WTC11 (cell line): ENCODE measurements at regions not wholly inside any gene's neighbourhood (a gene's known extent, or its start where the extent isn't known, plus 50 kb on each side); places are given as distances from the start of the nearest gene placed in this dataset.

Experiments used
- ATAC-seq: fragments of 200-7000 bp; cut with Tn5 transposase; 2 replicates; pipeline ENCODE4 v1.10.0; 2021; ENCODE audit warnings: mild to moderate bottlenecking, moderate library complexity
- CTCF ChIA-PET: fragments of 300-600 bp; sonication (Branson Sonifier 250); formaldehyde crosslinking; loops from one replicate; lab custom pipeline; 2021; ENCODE audit warnings: antibody characterized with exemption; lab: Charles Lee
- POLR2A ChIA-PET: fragments of 350-600 bp; sonication (Branson Sonifier 250); formaldehyde crosslinking; loops from one replicate; lab custom pipeline; 2021; ENCODE audit warnings: antibody characterized with exemption; lab: Charles Lee
- DNase-seq: peaks from one replicate; pipeline ENCODE4 v3.0.0; 2021; ENCODE audit warnings: low spot score
- H3K27ac Mint-ChIP-seq: 2 replicates; pipeline ENCODE4 v1.8.0; 2021; ENCODE audit warnings: mixed read lengths
- H3K27me3 Mint-ChIP-seq: 2 replicates; pipeline ENCODE4 v1.8.0; 2021; ENCODE audit warnings: low read depth, mild to moderate bottlenecking, moderate library complexity, mixed read lengths
- H3K36me3 Mint-ChIP-seq: 2 replicates; pipeline ENCODE4 v1.8.0; 2021; ENCODE audit warnings: mixed read lengths
- H3K4me1 Mint-ChIP-seq: 2 replicates; pipeline ENCODE4 v1.8.0; 2022; ENCODE audit warnings: mixed read lengths
- H3K4me3 Mint-ChIP-seq: 2 replicates; pipeline ENCODE4 v1.8.0; 2021; ENCODE audit warnings: mild to moderate bottlenecking, moderate library complexity, mixed read lengths
- H3K9me3 Mint-ChIP-seq: 2 replicates; pipeline ENCODE4 v1.8.0; 2021; ENCODE audit warnings: mixed read lengths
- AFF4 ChIP-seq: sonication (generic); formaldehyde crosslinking; IDR thresholded peaks from 2 replicates; pipeline ENCODE4 v1.8.1; 2023; ENCODE audit warnings: mild to moderate bottlenecking, missing genetic modification reagents, borderline replicate concordance
- ARID4B ChIP-seq: sonication (generic); formaldehyde crosslinking; IDR thresholded peaks from 2 replicates; pipeline ENCODE4 v1.8.0; 2023; ENCODE audit warnings: missing genetic modification reagents, mild to moderate bottlenecking, borderline replicate concordance
- ATF1 ChIP-seq: sonication (generic); formaldehyde crosslinking; IDR thresholded peaks from 2 replicates; pipeline ENCODE4 v1.8.1; 2023; ENCODE audit warnings: mild to moderate bottlenecking, moderate library complexity, missing genetic modification reagents
- ATF6 ChIP-seq: sonication (generic); formaldehyde crosslinking; IDR thresholded peaks from 2 replicates; pipeline ENCODE4 v1.8.1; 2023; ENCODE audit warnings: mild to moderate bottlenecking, missing genetic modification reagents
- CBFB ChIP-seq: sonication (generic); formaldehyde crosslinking; IDR thresholded peaks from 2 replicates; pipeline ENCODE4 v1.8.1; 2022; ENCODE audit warnings: mild to moderate bottlenecking, low read depth, missing genetic modification reagents
- ELF4 ChIP-seq: sonication (generic); formaldehyde crosslinking; IDR thresholded peaks from 2 replicates; pipeline ENCODE4 v1.8.1; 2022; ENCODE audit warnings: low read depth, mild to moderate bottlenecking, moderate library complexity, missing genetic modification reagents
- EMX1 ChIP-seq: fragments of 250-450 bp; sonication (Bioruptor Pico); IDR thresholded peaks from 2 replicates; pipeline ENCODE4 v1.8.0; 2021; ENCODE audit warnings: mild to moderate bottlenecking
- ERG ChIP-seq: fragments of 250-450 bp; sonication (Bioruptor Pico); IDR thresholded peaks from 2 replicates; pipeline ENCODE4 v1.8.0; 2021; ENCODE audit warnings: mild to moderate bottlenecking
- FOXJ3 ChIP-seq: sonication (generic); formaldehyde crosslinking; IDR thresholded peaks from 2 replicates; pipeline ENCODE4 v1.9.0; 2021; ENCODE audit warnings: missing genetic modification reagents, mild to moderate bottlenecking, borderline replicate concordance
- JUN ChIP-seq: sonication (generic); formaldehyde crosslinking; IDR thresholded peaks from 2 replicates; pipeline ENCODE4 v1.8.0; 2023; ENCODE audit warnings: mild to moderate bottlenecking, missing genetic modification reagents
- MAX ChIP-seq: sonication (generic); formaldehyde crosslinking; IDR thresholded peaks from 2 replicates; pipeline ENCODE4 v1.8.0; 2022; ENCODE audit warnings: mild to moderate bottlenecking, missing genetic modification reagents
- PRDM15 ChIP-seq: sonication (generic); formaldehyde crosslinking; IDR thresholded peaks from 2 replicates; pipeline ENCODE4 v1.8.0; 2022; ENCODE audit warnings: missing genetic modification reagents
- SMAD4 ChIP-seq: sonication (generic); formaldehyde crosslinking; IDR thresholded peaks from 2 replicates; pipeline ENCODE4 v1.8.0; 2022; ENCODE audit warnings: mild to moderate bottlenecking, missing genetic modification reagents
- SOX15 ChIP-seq: fragments of 250-450 bp; sonication (Bioruptor Pico); IDR thresholded peaks from 2 replicates; pipeline ENCODE4 v1.9.0; 2021; ENCODE audit warnings: mild to moderate bottlenecking
- TCF7 ChIP-seq: sonication (generic); formaldehyde crosslinking; IDR thresholded peaks from 2 replicates; pipeline ENCODE4 v1.8.0; 2022; ENCODE audit warnings: mild to moderate bottlenecking, low read depth, missing genetic modification reagents, moderate library complexity
- ZNF219 ChIP-seq: sonication (generic); formaldehyde crosslinking; IDR thresholded peaks from 2 replicates; pipeline ENCODE4 v1.8.0; 2023; ENCODE audit warnings: missing genetic modification reagents, mild to moderate bottlenecking, borderline replicate concordance
- ZNF232 ChIP-seq: sonication (generic); formaldehyde crosslinking; IDR thresholded peaks from 2 replicates; pipeline ENCODE4 v1.8.0; 2022; ENCODE audit warnings: mild to moderate bottlenecking, missing genetic modification reagents
- ZNF425 ChIP-seq: fragments of 250-450 bp; sonication (Bioruptor Pico); conservative IDR thresholded peaks from 2 replicates; pipeline ENCODE4 v1.9.0; 2021; ENCODE audit warnings: mild to moderate bottlenecking
- ZNF671 ChIP-seq: fragments of 250-450 bp; sonication (Bioruptor Pico); IDR thresholded peaks from 2 replicates; pipeline ENCODE4 v1.8.0; 2021; ENCODE audit warnings: mild to moderate bottlenecking

GRCh38 chr5:93911609-93912008, 170.2 kb upstream of the POU5F2 start (continued):
- TF ChIP-seq ARID4B (CRISPR knock-in tag), result no peak
- TF ChIP-seq ZNF219 (CRISPR knock-in tag), result no peak
- no peak for TF ChIP-seq SMAD4 (CRISPR knock-in tag)

GRCh38 chr5:93909356-93909755, 168.0 kb upstream of the POU5F2 start:
- Mint-ChIP-seq H3K9me3 (no peaks in the 10 kb centered on the region), H3K36me3 (no peaks in the 10 kb centered on the region), H3K27me3 (no peaks in the 10 kb centered on the region; the same call in 1 of the 2 replicates), H3K27ac (no peak overlapping the region), H3K4me3 (no peak overlapping the region), H3K4me1 (no peaks in the 10 kb centered on the region)
- POLR2A ChIA-PET, result no interaction called here
- CTCF ChIA-PET, result interaction anchor here (0.6 to 1.4 kb wide), 2 partner anchors 288 to 828 kb away, joined by 3 to 4 read pairs; no protein-coding TSS in a partner anchor
- no peak for DNase-seq
- ATAC-seq, result no peak
- TF ChIP-seq MAX (CRISPR knock-in tag), result no peak
- no peak for TF ChIP-seq ZNF671 (CRISPR knock-in tag)
- no peak for TF ChIP-seq ATF1
- TF ChIP-seq ZNF232 (CRISPR knock-in tag), result no peak
- no peak for TF ChIP-seq AFF4
- no peak for TF ChIP-seq ELF4 (CRISPR knock-in tag)
- TF ChIP-seq ATF6 (CRISPR knock-in tag), result no peak
- no peak for TF ChIP-seq PRDM15 (CRISPR knock-in tag)
- TF ChIP-seq EMX1 (CRISPR knock-in tag), result no peak
- no peak for TF ChIP-seq JUN (CRISPR knock-in tag)
- no peak for TF ChIP-seq SOX15 (CRISPR knock-in tag)
- no peak for TF ChIP-seq FOXJ3 (CRISPR knock-in tag)
- no peak for TF ChIP-seq ZNF425 (CRISPR knock-in tag)
- TF ChIP-seq CBFB (CRISPR knock-in tag), result no peak
- TF ChIP-seq TCF7, result no peak
- no peak for TF ChIP-seq ERG (CRISPR knock-in tag)
